ENCODE measurements at regions not wholly inside any gene's neighbourhood (a gene's known extent, or its start where the extent isn't known, plus 50 kb on each side); places are given as distances from the start of the nearest gene placed in this dataset.

- TF ChIP-seq CTCF (IDR thresholded peaks at IDR 0.05; ENCODE audit: borderline replicate concordance, extremely low read depth, insufficient read depth): no peak
- H3K36me3 ChIP-seq (ENCODE audit: control insufficient read depth in 2 of 3, insufficient read depth in 3 of 3, low read length in 3 of 3): no peaks in the 10 kb centered on the region
- no peak for FAIRE-seq
- no peaks in the 10 kb centered on the region for H3K27me3 ChIP-seq (ENCODE audit: control insufficient read depth, insufficient read depth, low read length)
- no peak overlapping the region for H3K27ac ChIP-seq (ENCODE audit: low read depth in 2 of 2, low read length in 2 of 2)
- H3K4me3 ChIP-seq (ENCODE audit: low read length in 3 of 3): no peak overlapping the region
- peaks cover 0 to 4% (median 0%) of the 10 kb centered on the region in 3 donors for H3K4me1 ChIP-seq (ENCODE audit: control insufficient read depth in 2 of 3, insufficient read depth in 2 of 3, low read depth in 1 of 3, low read length in 3 of 3)
- no peaks in the 10 kb centered on the region for H3K9me3 ChIP-seq (ENCODE audit: control insufficient read depth in 2 of 3, insufficient read depth in 1 of 3, low read length in 3 of 3)
- no peak overlapping the region for H3K9ac ChIP-seq (ENCODE audit: low read length in 3 of 3)
- DNase-seq: peak in 1 of 5 donors; percentile 35
- intact Hi-C loops (cut with DNase I): no loop called here
Measured at GRCh38 chr2:176978921-176979320, 233.7 kb upstream of the HNRNPA3 start.

DNA sequence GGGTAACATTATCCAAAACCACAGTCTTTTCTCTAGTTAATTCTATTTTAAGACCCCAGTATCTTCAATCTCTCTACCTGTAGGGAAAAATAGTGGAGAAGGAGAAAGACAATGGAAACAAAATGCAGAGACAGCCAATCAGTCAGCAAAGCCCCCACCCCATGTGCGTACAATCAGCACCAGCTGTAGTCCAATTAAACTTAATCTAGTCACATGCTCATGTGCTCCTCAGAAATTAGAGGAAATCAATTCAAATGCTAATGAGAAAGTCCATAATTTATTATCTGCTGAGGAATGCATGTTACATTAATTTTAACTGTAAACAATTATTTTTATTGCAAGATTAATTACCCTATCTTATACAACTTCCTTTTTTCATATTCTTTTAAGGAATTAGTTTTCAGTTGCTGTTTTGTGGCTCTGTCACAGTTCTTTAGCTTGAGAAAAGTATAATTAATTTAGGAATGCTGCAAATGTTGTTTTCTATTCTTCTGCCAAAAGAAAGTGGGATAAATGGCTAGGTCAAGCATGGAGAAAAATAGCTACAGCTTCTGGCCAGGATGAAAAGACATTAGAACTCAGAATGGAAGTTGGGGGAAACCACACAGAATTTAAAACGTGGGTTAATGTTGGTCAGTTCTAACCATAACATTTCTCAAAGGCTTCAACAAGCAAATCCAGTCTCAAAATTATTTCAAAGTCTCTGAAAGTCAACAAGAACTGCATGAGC is 232.4 kb upstream of the HNRNPA3 start:
- no peaks in the 10 kb centered on the region for H3K27me3 ChIP-seq (ENCODE audit: control insufficient read depth, insufficient read depth, low read length)
- FAIRE-seq (no peak), DNase-seq (peak in 2 of 5 donors; percentile 57 to 86)
- H3K9me3 ChIP-seq (ENCODE audit: control insufficient read depth in 2 of 3, insufficient read depth in 1 of 3, low read length in 3 of 3): no peaks in the 10 kb centered on the region
- intact Hi-C loops (cut with DNase I): no loop called here
- no peak overlapping the region for H3K4me3 ChIP-seq (ENCODE audit: low read length in 3 of 3)
- H3K9ac ChIP-seq (ENCODE audit: low read length in 3 of 3): no peak overlapping the region
- H3K36me3 ChIP-seq (ENCODE audit: control insufficient read depth in 2 of 3, insufficient read depth in 3 of 3, low read length in 3 of 3): no peaks in the 10 kb centered on the region
- peaks cover 0 to 4% (median 0%) of the 10 kb centered on the region in 3 donors for H3K4me1 ChIP-seq (ENCODE audit: control insufficient read depth in 2 of 3, insufficient read depth in 2 of 3, low read depth in 1 of 3, low read length in 3 of 3)
- H3K27ac ChIP-seq (ENCODE audit: low read depth in 2 of 2, low read length in 2 of 2): no peak overlapping the region
- no peak for TF ChIP-seq CTCF (IDR thresholded peaks at IDR 0.05; ENCODE audit: borderline replicate concordance, extremely low read depth, insufficient read depth)

- Histone ChIP-seq H3K4me3 (ENCODE audit: low read length in 3 of 3) (no peak overlapping the region), H3K36me3 (ENCODE audit: control insufficient read depth in 2 of 3, insufficient read depth in 3 of 3, low read length in 3 of 3) (no peaks in the 10 kb centered on the region), H3K4me1 (ENCODE audit: control insufficient read depth in 2 of 3, insufficient read depth in 2 of 3, low read depth in 1 of 3, low read length in 3 of 3) (peaks cover 0 to 4% (median 0%) of the 10 kb centered on the region in 3 donors), H3K27ac (ENCODE audit: low read depth in 2 of 2, low read length in 2 of 2) (no peak overlapping the region), H3K27me3 (ENCODE audit: control insufficient read depth, insufficient read depth, low read length) (no peaks in the 10 kb centered on the region), H3K9ac (ENCODE audit: low read length in 3 of 3) (no peak overlapping the region), H3K9me3 (ENCODE audit: control insufficient read depth in 2 of 3, insufficient read depth in 1 of 3, low read length in 3 of 3) (no peaks in the 10 kb centered on the region)
- DNase-seq (no peak), FAIRE-seq (no peak)
- intact Hi-C loops (cut with DNase I): no loop called here
- no peak for TF ChIP-seq CTCF (IDR thresholded peaks at IDR 0.05; ENCODE audit: borderline replicate concordance, extremely low read depth, insufficient read depth)
Measured at GRCh38 chr2:176984987-176985386, 227.6 kb upstream of the HNRNPA3 start.
